Subcutaneous abdominal adipose tissue (tissue), 5 donors: ENCODE measurements at regions not wholly inside any gene's neighbourhood (a gene's known extent, or its start where the extent isn't known, plus 50 kb on each side); places are given as distances from the start of the nearest gene placed in this dataset.
"Not testable (repeated sequence)": the region's sequence is repeated elsewhere in the genome, so short reads cannot be mapped to it uniquely, and the experiment has no call there.

Source experiments
- H3K27ac ChIP-seq: one replicate; pipeline ENCODE4 v1.7.0; 2013; ENCODE audit warnings: low read depth, mild to moderate bottlenecking, inconsistent platforms, low read length, moderate library complexity
- H3K27me3 ChIP-seq, 5 donors: one replicate each; pipeline ENCODE4 v1.7.0; 2013; ENCODE audit warnings: low read length in 5 of 5, inconsistent platforms in 1 of 5; ENCODE audit not compliant: control insufficient read depth in 5 of 5, insufficient read depth in 4 of 5
- H3K36me3 ChIP-seq, 5 donors: one replicate each; pipeline ENCODE4 v1.7.0; 2013; ENCODE audit warnings: low read length in 5 of 5; ENCODE audit not compliant: control insufficient read depth in 5 of 5, insufficient read depth in 5 of 5
- H3K4me1 ChIP-seq, 5 donors: one replicate each; pipeline ENCODE4 v1.7.0; 2013; ENCODE audit warnings: low read length in 5 of 5, mild to moderate bottlenecking in 3 of 5, moderate library complexity in 1 of 5; ENCODE audit not compliant: control insufficient read depth in 5 of 5, insufficient read depth in 5 of 5
- H3K4me3 ChIP-seq, 5 donors: one replicate each; pipeline ENCODE4 v1.7.0; 2013; ENCODE audit warnings: low read length in 5 of 5, low read depth in 1 of 5
- H3K9ac ChIP-seq, 5 donors: one replicate each; pipeline ENCODE4 v1.7.0; 2013; ENCODE audit warnings: low read length in 5 of 5, mild to moderate bottlenecking in 4 of 5, moderate library complexity in 3 of 5
- H3K9me3 ChIP-seq, 5 donors: one replicate each; pipeline ENCODE4 v1.7.0; 2013; ENCODE audit warnings: low read length in 5 of 5; ENCODE audit not compliant: control insufficient read depth in 5 of 5
- donor health status: healthy.
- donor health status: healthy.
- donor health status: healthy.
- donor health status: healthy.
- donor health status: healthy.

GRCh38 chr16:29234536-29235275 lies 171.8 kb downstream of the NPIPB11 start:
- H3K4me1 ChIP-seq, result peaks cover 0 to 10% (median 7%) of the 10 kb centered on the region in 5 donors
- H3K9me3 ChIP-seq, H3K36me3 ChIP-seq, H3K4me3 ChIP-seq, H3K27ac ChIP-seq, H3K27me3 ChIP-seq, H3K9ac ChIP-seq: not testable (repeated sequence)

GRCh38 chr16:29233705-29234404 lies 172.7 kb downstream of the NPIPB11 start:
- not testable (repeated sequence) for H3K9ac ChIP-seq, H3K27me3 ChIP-seq, H3K9me3 ChIP-seq, H3K27ac ChIP-seq, H3K4me3 ChIP-seq, H3K36me3 ChIP-seq
- H3K4me1 ChIP-seq, result peaks cover 0 to 10% (median 7%) of the 10 kb centered on the region in 5 donors

GRCh38 chr16:29232811-29233704 lies 173.5 kb downstream of the NPIPB11 start:
- no peaks in the 10 kb centered on the region for H3K27me3 ChIP-seq
- H3K9me3 ChIP-seq, result no peaks in the 10 kb centered on the region
- H3K4me1 ChIP-seq, result peaks cover 0 to 14% (median 7%) of the 10 kb centered on the region in 5 donors
- H3K27ac ChIP-seq, result no peak overlapping the region
- no peaks in the 10 kb centered on the region for H3K36me3 ChIP-seq
- H3K4me3 ChIP-seq, result no peak overlapping the region
- H3K9ac ChIP-seq, result no peak overlapping the region

GRCh38 chr16:29232160-29232705 lies 174.3 kb downstream of the NPIPB11 start:
- not testable (repeated sequence) for H3K4me3 ChIP-seq, H3K36me3 ChIP-seq, H3K9me3 ChIP-seq, H3K9ac ChIP-seq, H3K27me3 ChIP-seq, H3K27ac ChIP-seq
- peaks cover 0 to 14% (median 7%) of the 10 kb centered on the region in 5 donors for H3K4me1 ChIP-seq

GRCh38 chr16:29231244-29231643 lies 175.3 kb downstream of the NPIPB11 start:
- Histone ChIP-seq H3K27me3 (no peaks in the 10 kb centered on the region), H3K36me3 (no peaks in the 10 kb centered on the region), H3K9me3 (no peaks in the 10 kb centered on the region), H3K27ac (no peak overlapping the region), H3K4me1 (peaks cover 0 to 14% (median 7%) of the 10 kb centered on the region in 5 donors), H3K9ac (no peak overlapping the region), H3K4me3 (no peak overlapping the region)

GRCh38 chr16:29230671-29231096 lies 175.8 kb downstream of the NPIPB11 start:
- no peaks in the 10 kb centered on the region for H3K36me3 ChIP-seq
- no peak overlapping the region for H3K27ac ChIP-seq
- H3K9ac ChIP-seq, result no peak overlapping the region
- peaks cover 0 to 14% (median 7%) of the 10 kb centered on the region in 5 donors for H3K4me1 ChIP-seq
- no peaks in the 10 kb centered on the region for H3K9me3 ChIP-seq
- no peaks in the 10 kb centered on the region for H3K27me3 ChIP-seq
- no peak overlapping the region for H3K4me3 ChIP-seq

- not testable (repeated sequence) for H3K9me3 ChIP-seq, H3K27me3 ChIP-seq, H3K9ac ChIP-seq, H3K36me3 ChIP-seq, H3K27ac ChIP-seq, H3K4me3 ChIP-seq
- H3K4me1 ChIP-seq, result peaks cover 0 to 14% (median 7%) of the 10 kb centered on the region in 5 donors
Measured at GRCh38 chr16:29230006-29230668, 176.4 kb downstream of the NPIPB11 start.

- peaks cover 0 to 14% (median 7%) of the 10 kb centered on the region in 5 donors for H3K4me1 ChIP-seq
Measured at GRCh38 chr16:29229616-29230005, 176.9 kb downstream of the NPIPB11 start.

GRCh38 chr16:29228664-29229611 lies 177.6 kb downstream of the NPIPB11 start:
- H3K27ac ChIP-seq, H3K36me3 ChIP-seq, H3K27me3 ChIP-seq, H3K9ac ChIP-seq, H3K4me3 ChIP-seq, H3K9me3 ChIP-seq: not testable (repeated sequence)
- H3K4me1 ChIP-seq, result peaks cover 0 to 14% (median 7%) of the 10 kb centered on the region in 5 donors

More at GRCh38 chr16:29229616-29230005, 176.9 kb downstream of the NPIPB11 start:
- H3K27ac ChIP-seq, H3K9me3 ChIP-seq, H3K36me3 ChIP-seq, H3K9ac ChIP-seq, H3K27me3 ChIP-seq, H3K4me3 ChIP-seq: not testable (repeated sequence)
